ENCODE measurements at regions not wholly inside any gene's neighbourhood (a gene's known extent, or its start where the extent isn't known, plus 50 kb on each side); places are given as distances from the start of the nearest gene placed in this dataset.

DNA sequence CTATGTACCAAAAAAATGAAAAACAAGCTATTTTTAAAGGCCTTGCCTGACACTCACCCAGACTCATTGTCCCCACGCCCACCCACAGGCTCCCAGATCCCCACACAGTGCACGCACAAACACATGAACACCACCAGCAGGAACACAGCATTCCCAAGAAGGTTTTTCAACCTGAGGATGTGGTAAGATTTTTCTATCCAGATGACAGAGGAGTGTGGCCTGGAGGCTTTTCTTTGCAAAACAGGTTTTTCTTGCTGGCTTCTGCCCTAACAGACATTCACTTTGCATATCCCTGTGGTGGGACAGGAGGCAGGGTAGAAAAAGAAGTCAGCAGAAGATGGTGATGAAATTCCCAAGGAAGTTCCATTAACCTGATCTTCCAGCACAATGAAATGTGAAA, 97.8 kb downstream of the KLF12 start:
- TF ChIP-seq POLR2AphosphoS5 (IDR thresholded peaks at IDR 0.05; ENCODE audit: low read depth, low read length) (no peak), POLR2A (IDR thresholded peaks at IDR 0.05; ENCODE audit: borderline replicate concordance, extremely low read depth, insufficient read depth, insufficient read length) (no peak), ZNF274 (IDR thresholded peaks at IDR 0.05; ENCODE audit: low read depth, low read length) (no peak), CEBPB (IDR thresholded peaks at IDR 0.05; ENCODE audit: low read depth) (no peak), SRF (IDR thresholded peaks at IDR 0.05; ENCODE audit: low read depth) (no peak), SP1 (IDR thresholded peaks at IDR 0.05; ENCODE audit: low read depth) (no peak; the same call in 1 of the 2 replicates), ELF1 (IDR thresholded peaks at IDR 0.05; ENCODE audit: borderline replicate concordance, low read depth) (no peak), RAD21 (IDR thresholded peaks at IDR 0.05; ENCODE audit: low read depth) (no peak)
- TF ChIP-seq, protein P1, sequence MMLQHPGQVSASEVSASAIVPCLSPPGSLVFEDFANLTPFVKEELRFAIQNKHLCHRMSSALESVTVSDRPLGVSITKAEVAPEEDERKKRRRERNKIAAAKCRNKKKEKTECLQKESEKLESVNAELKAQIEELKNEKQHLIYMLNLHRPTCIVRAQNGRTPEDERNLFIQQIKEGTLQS (IDR thresholded peaks at IDR 0.05) = no peak
- TF ChIP-seq, protein P2, sequence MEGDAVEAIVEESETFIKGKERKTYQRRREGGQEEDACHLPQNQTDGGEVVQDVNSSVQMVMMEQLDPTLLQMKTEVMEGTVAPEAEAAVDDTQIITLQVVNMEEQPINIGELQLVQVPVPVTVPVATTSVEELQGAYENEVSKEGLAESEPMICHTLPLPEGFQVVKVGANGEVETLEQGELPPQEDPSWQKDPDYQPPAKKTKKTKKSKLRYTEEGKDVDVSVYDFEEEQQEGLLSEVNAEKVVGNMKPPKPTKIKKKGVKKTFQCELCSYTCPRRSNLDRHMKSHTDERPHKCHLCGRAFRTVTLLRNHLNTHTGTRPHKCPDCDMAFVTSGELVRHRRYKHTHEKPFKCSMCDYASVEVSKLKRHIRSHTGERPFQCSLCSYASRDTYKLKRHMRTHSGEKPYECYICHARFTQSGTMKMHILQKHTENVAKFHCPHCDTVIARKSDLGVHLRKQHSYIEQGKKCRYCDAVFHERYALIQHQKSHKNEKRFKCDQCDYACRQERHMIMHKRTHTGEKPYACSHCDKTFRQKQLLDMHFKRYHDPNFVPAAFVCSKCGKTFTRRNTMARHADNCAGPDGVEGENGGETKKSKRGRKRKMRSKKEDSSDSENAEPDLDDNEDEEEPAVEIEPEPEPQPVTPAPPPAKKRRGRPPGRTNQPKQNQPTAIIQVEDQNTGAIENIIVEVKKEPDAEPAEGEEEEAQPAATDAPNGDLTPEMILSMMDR (IDR thresholded peaks at IDR 0.05 in 2 of 3, conservative IDR thresholded peaks at IDR 0.05 in 1 of 3; ENCODE audit: borderline replicate concordance in 1 of 3, insufficient read depth in 1 of 3, low read depth in 2 of 3, low read length in 2 of 3) = no peak
- TF ChIP-seq, protein P3, sequence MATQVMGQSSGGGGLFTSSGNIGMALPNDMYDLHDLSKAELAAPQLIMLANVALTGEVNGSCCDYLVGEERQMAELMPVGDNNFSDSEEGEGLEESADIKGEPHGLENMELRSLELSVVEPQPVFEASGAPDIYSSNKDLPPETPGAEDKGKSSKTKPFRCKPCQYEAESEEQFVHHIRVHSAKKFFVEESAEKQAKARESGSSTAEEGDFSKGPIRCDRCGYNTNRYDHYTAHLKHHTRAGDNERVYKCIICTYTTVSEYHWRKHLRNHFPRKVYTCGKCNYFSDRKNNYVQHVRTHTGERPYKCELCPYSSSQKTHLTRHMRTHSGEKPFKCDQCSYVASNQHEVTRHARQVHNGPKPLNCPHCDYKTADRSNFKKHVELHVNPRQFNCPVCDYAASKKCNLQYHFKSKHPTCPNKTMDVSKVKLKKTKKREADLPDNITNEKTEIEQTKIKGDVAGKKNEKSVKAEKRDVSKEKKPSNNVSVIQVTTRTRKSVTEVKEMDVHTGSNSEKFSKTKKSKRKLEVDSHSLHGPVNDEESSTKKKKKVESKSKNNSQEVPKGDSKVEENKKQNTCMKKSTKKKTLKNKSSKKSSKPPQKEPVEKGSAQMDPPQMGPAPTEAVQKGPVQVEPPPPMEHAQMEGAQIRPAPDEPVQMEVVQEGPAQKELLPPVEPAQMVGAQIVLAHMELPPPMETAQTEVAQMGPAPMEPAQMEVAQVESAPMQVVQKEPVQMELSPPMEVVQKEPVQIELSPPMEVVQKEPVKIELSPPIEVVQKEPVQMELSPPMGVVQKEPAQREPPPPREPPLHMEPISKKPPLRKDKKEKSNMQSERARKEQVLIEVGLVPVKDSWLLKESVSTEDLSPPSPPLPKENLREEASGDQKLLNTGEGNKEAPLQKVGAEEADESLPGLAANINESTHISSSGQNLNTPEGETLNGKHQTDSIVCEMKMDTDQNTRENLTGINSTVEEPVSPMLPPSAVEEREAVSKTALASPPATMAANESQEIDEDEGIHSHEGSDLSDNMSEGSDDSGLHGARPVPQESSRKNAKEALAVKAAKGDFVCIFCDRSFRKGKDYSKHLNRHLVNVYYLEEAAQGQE (IDR thresholded peaks at IDR 0.05; ENCODE audit: low read depth) = no peak

Measured in HCT116 (cell line).